ENCODE measurements at regions not wholly inside any gene's neighbourhood (a gene's known extent, or its start where the extent isn't known, plus 50 kb on each side); places are given as distances from the start of the nearest gene placed in this dataset.

DNA sequence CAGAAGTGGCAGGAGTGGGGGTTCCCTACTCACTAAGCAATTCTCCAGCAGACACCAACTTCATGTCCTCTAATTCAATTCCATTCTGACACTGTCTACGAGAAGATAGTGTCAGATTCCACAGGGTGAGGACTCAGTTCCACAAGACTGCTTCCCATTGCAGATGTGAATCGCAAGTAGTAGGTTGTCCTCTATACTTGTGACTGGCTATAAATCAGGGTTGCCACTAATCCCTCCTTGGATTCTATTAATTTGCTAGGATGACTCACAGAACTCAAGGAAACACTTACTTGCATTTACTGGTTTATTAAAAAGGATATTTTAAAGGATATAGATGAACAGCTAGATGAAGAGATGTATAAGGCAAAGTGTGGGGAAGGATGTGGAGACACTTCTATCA is 184.1 kb upstream of the ACVR2A start:
- peak; percentile 30 for DNase-seq (ENCODE audit: low read depth)
- TF ChIP-seq, protein P1, sequence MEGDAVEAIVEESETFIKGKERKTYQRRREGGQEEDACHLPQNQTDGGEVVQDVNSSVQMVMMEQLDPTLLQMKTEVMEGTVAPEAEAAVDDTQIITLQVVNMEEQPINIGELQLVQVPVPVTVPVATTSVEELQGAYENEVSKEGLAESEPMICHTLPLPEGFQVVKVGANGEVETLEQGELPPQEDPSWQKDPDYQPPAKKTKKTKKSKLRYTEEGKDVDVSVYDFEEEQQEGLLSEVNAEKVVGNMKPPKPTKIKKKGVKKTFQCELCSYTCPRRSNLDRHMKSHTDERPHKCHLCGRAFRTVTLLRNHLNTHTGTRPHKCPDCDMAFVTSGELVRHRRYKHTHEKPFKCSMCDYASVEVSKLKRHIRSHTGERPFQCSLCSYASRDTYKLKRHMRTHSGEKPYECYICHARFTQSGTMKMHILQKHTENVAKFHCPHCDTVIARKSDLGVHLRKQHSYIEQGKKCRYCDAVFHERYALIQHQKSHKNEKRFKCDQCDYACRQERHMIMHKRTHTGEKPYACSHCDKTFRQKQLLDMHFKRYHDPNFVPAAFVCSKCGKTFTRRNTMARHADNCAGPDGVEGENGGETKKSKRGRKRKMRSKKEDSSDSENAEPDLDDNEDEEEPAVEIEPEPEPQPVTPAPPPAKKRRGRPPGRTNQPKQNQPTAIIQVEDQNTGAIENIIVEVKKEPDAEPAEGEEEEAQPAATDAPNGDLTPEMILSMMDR (IDR thresholded peaks at IDR 0.05; ENCODE audit: insufficient read depth, low read depth, low read length): no peak
- H3K4me3 ChIP-seq (ENCODE audit: low read depth, low read length): no peak overlapping the region

DNA sequence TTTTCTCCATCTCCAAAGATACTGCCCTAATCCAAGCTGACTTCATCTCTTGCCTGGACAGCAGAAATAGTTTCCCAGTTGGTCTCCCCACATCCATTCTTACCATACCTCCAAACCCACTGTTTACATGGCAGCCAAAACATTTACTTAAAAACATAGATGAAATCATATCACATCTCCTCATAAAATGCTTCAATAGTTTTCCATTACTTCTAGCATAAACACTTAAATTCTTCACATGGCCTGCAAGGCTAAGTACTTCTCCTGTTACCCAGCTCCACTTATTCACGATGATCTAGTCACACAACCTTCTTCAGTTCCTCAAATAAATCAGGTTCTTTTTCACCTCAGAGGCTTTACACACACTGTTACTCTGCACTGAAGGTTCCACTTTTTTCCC is 185.8 kb upstream of the ACVR2A start:
- DNase-seq (ENCODE audit: low read depth): peak; percentile 90
- no peak overlapping the region for H3K4me3 ChIP-seq (ENCODE audit: low read depth, low read length)
- TF ChIP-seq, protein P1 (IDR thresholded peaks at IDR 0.05; ENCODE audit: insufficient read depth, low read depth, low read length): no peak

DNA sequence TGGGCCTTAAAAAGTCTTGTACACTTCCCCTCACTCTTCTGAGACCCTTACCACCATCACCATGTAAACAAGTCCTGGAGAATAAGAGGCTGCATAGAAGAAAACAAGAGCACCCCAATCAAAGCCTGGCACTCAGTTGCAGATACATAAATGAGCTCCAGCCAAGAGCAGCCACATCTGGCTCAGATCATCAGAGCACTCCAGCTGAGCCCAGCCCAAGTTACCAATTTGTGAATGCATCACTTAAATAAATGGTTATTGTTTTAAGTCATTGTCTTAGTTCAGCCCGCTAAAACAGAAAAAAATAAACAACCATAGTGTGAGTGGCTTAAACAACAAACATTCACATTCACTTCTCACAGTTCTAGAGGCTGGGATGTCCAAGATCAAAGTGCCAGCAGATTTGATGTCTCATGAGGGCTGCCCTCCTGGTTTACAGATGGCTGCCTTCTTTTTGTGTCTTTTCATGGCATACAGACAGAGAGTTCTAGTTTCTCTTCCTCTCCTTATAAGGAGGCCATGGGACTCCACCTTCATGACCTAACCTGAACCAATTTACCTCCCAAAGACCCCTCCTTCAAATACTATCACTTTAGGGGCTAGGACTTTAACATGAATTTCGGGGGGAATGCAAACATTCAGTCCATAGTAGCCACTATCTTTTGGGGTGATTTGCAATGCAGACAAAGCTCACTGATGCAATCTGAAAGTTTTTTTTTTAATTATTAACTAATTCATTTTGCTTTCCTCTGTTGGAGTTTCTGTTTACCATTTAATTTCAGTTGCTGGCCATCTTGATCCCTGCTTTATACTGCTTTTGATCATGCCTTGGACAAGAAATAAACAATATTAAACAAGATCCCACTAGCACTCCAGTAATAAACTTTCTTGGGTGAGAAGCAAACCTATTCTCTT is 187.5 kb upstream of the ACVR2A start:
- DNase-seq (ENCODE audit: low read depth): no peak
- no peak overlapping the region for H3K4me3 ChIP-seq (ENCODE audit: low read depth, low read length)
- TF ChIP-seq, protein P1 (IDR thresholded peaks at IDR 0.05; ENCODE audit: insufficient read depth, low read depth, low read length): no peak

DNA sequence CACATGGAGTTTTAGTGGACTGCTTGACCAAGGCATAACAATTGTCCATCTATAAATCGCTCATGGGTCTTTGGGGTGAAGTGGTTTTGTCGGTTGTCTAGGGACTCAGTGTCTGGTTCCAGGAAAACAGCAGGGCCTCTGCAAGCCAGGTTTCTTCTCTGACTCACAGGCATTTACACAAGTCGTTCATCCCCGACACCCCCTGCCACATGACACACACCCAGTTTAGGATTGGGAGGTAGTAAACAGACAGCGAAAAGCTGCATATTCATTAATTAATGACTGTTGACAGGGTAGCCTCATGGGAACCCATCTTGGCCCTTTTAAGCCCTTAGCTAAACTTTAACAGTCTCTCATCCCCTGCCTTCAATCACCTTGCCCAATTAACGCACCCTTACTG is 194.8 kb upstream of the ACVR2A start:
- TF ChIP-seq, protein P1 (IDR thresholded peaks at IDR 0.05; ENCODE audit: insufficient read depth, low read depth, low read length): no peak
- no peak for DNase-seq (ENCODE audit: low read depth)
- no peak overlapping the region for H3K4me3 ChIP-seq (ENCODE audit: low read depth, low read length)

DNA sequence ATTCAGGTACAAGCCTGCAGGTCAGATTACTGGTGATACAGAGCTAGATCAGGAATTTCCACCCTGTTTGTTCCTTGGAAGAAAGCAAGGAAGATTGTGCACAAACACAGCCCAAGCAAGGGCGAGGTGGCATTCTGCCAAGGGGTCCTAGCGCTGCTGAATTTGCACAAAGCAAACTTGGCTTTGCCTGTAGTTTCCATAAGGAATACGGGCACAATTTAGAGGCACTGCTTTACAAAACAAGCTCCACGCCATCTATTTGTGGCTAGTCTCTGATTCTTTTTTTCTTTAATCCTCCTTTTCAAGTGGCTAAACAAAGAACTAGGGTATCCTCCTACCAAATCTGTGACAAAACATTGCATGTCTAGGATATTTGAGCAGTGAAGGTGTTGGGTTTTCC is 195.5 kb upstream of the ACVR2A start:
- no peak for DNase-seq (ENCODE audit: low read depth)
- no peak overlapping the region for H3K4me3 ChIP-seq (ENCODE audit: low read depth, low read length)
- TF ChIP-seq, protein P1 (IDR thresholded peaks at IDR 0.05; ENCODE audit: insufficient read depth, low read depth, low read length): no peak

DNA sequence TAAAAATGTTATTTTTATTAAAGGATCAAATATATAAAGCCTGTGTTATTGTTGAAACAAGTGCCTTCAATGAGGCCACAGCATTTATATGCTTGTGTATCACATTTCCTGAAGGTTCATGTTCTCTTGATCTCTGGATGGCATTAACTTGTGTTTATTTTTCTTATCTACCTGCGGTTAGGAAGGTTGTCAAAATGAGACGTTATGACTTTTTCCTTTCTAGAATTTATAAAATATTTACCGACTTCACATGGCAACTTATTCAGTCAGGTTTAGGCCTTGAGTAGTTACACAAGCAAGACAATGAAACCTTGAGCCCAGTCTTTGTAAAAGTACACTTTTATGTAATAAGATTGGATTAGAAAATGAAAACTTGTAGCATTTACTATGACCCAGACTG is 196.4 kb upstream of the ACVR2A start:
- H3K4me3 ChIP-seq (ENCODE audit: low read depth, low read length): no peak overlapping the region
- TF ChIP-seq, protein P1 (IDR thresholded peaks at IDR 0.05; ENCODE audit: insufficient read depth, low read depth, low read length): no peak

More for the DNA sequence above, 196.4 kb upstream of the ACVR2A start:
- no peak for DNase-seq (ENCODE audit: low read depth)
